Activated gamma-delta T cell treated with anti-CD3 and anti-CD28 coated beads, Interleukin-2, amount 50 U/mL, for 16 hours (primary cell): ENCODE measurements at regions not wholly inside any gene's neighbourhood (a gene's known extent, or its start where the extent isn't known, plus 50 kb on each side); places are given as distances from the start of the nearest gene placed in this dataset.
"Not testable (repeated sequence)": the region's sequence is repeated elsewhere in the genome, so short reads cannot be mapped to it uniquely, and the experiment has no call there.

Experiments used
- DNase-seq: peaks from one replicate; pipeline ENCODE4 v3.0.0-alpha.2; 2020; ENCODE audit warnings: low read depth

GRCh38 chr12:123061441-123062205, 81.1 kb downstream of the ARL6IP4 start:
- no peak for DNase-seq

GRCh38 chr12:123059500-123059899, 79.0 kb downstream of the ARL6IP4 start:
- DNase-seq, result no peak

DNA sequence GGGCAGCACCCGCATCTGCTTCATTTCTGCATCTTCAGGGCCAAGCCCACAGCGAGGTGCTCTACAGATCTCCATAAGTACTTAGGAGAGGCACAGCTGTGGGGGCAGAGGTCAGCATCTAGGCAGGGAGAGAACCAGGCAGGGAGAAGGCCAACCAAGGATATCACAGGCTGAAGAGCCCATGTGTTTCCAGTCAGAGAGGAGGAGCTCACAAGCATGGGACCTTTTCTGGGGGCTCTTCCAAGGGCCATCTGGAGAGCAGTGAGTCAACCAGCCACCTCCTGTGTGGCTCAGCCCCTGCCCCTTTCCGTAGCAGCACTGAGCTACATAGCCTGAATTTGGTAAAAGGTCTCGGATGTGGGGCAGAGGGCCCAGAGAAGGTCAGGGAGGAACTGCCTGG, 78.5 kb downstream of the ARL6IP4 start:
- DNase-seq, result no peak

GRCh38 chr12:123058481-123058880, 78.0 kb downstream of the ARL6IP4 start:
- DNase-seq, result no peak

GRCh38 chr12:123057513-123058265, 77.2 kb downstream of the ARL6IP4 start:
- DNase-seq, result no peak

DNA sequence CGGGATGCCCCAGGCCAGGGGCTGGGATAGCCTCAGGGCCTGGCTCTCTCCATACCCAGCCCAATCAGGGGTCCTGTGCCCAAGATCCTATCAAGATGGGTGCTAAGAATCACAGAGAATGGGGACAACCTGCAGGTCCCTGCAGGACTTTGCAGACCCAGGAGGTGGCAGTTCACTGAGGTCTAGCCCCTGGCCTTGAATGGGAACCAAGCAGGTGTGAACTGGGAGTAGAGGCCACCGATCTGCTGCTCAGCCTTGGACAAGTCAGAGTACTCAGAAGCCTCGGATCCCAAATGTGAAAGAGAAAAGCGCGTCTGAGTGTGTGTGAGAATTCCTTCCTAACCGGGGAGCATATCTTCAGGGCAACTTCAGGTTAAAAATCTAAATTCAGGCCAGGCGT, 76.2 kb downstream of the ARL6IP4 start:
- DNase-seq, result no peak

DNA sequence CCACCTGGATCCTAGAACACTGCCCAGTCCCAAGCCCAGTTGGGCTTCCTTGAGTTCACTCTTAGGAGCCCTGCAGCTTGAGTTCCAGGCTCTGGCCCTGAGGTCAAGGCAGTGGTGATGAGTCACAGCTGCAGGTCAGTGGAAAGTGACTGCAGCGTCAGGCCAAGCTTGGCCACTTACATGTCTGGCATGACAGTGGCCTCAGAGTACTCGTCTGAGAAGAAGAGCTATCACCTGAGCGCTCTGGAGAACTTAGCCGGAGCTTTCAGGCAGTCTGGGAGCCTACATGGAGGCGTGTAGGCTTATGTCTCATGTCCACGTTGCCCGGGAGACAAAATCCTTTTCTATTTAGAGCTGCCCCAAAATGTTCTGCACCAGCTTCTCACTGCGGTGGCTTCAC, 75.6 kb downstream of the ARL6IP4 start:
- DNase-seq, result no peak

- DNase-seq, result no peak
Observed at GRCh38 chr12:123055281-123055766, 74.8 kb downstream of the ARL6IP4 start.

DNA sequence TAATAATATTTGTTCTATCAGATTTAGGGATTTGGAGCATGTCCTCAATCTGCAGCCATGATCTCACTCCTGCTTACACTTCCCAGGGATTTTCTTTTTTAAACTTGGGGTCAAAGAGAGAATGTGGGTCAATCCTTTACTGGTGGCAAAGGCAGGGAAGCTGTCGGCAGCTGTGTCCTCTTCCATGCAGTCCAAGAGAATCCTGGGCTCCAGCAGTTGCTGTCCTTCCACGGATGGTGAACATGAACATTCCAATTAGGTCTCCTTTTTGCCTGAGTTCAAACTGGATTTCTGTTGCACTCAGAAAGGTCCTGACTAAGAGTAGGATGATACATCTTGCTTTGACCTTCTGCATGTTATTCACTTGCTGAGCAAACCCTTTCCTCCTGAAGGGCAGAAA, 73.9 kb downstream of the ARL6IP4 start:
- no peak for DNase-seq

DNA sequence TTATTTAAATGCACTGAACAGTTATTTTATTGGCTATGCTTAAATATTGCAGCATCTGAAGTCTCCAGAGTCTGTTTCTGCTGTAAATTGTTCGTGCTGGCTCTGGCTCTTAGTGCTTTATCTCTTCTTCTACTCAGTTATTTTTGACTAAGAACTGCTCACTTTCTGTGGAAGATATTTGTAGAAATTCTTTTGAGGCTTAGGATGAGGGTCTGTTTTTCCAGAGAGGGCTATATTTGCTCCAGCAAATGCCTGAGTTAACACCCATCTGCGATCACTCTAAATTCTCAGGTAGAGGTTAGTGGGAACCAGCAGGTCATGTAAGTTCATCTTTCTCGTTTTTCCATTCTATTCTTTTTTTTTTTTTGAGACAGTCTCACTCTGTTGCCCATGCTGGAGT, 71.1 kb downstream of the ARL6IP4 start:
- DNase-seq, result no peak

- no peak for DNase-seq
Observed at GRCh38 chr12:123050913-123051312, 70.4 kb downstream of the ARL6IP4 start.

DNA sequence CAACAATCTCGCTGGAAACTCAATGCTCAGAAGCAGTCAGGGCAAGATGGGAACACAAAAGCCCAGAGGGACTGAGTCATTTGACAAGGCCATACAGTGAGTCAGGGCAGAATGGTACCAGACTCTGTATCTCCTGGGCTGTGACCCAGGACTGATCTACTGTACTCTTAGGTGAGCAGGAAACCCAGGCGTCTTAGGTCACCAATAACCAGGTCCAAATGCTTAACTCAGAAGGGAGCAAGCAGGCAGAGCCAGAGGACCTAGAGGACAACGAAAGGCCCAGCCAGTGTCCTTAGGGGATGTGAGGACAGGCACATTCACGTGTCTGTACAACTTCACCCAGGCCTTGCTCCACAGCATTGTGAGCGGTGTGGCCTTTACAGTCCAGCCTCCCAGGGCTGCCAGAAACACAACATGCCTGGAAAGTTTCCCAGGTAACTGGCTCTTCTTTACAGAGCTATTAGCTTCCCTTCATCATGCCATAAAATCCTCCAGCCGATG, 69.9 kb downstream of the ARL6IP4 start:
- no peak for DNase-seq

- DNase-seq, result no peak
Observed at GRCh38 chr12:123049398-123050240, 69.1 kb downstream of the ARL6IP4 start.

GRCh38 chr12:123047892-123048291, 67.4 kb downstream of the ARL6IP4 start:
- DNase-seq, result not testable (repeated sequence)

- no peak for DNase-seq
Observed at GRCh38 chr12:123047289-123047688, 66.8 kb downstream of the ARL6IP4 start.

DNA sequence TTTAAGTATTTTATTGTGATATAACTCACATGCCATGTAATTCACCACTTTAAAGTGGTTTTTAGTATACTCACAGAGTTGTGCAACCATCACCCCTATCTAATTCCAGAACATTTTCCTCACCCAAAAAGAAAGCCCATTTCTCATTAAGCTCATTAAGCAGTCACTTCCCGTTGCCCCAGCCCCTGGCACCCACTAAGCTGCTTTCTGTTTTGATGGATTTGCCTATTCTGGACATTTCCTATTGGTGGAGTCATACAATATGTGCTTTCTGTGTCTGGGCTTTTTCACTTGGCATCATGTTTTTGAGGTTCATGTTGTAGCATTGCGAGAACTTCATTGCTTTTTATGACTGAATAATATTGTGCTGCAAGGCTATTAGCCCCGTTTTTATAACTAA, 66.0 kb downstream of the ARL6IP4 start:
- no peak for DNase-seq

DNA sequence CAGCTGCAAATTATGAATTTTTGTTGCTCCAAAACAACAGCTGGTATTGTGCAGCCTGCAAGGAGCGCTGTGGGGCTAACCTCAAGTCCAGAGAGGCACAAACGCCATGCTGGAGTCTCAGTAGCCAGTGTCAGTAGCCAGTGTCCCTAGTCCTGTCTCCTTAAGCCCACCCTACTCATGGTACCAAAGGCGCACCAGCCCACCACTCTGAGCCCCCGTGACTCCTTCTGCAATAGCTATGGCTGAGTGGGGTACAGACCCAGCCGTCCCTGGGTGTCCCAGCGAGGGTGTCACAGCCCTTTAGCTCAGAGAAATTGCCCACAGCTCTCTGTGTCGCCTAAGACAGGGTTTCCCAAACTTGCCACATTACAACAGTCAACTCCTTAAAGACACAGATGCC, 65.2 kb downstream of the ARL6IP4 start:
- no peak for DNase-seq

GRCh38 chr12:123044351-123044750, 63.9 kb downstream of the ARL6IP4 start:
- no peak for DNase-seq

DNA sequence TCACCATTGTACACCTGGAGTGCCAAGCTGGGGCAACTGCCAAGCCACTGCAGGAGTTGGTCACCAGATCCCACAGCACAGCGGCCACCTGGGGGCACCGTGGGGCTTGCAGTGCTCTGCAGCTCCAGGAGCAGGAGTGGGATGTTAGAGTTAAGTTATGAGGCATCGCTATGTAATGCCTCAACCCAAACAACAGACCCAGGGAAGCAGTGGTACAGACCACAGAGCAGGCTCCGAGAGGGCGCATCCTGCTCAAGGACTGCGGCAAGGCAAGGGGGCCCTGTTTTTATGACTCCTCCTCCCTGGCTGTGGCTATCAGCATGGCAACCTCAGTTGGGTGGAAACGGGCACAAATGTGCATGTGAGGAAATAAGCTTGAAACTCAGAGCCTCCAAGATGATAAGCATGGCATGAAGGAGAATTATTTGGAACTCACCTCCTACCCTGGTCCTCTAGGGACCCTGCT, 63.1 kb downstream of the ARL6IP4 start:
- peak; percentile 60 for DNase-seq

DNA sequence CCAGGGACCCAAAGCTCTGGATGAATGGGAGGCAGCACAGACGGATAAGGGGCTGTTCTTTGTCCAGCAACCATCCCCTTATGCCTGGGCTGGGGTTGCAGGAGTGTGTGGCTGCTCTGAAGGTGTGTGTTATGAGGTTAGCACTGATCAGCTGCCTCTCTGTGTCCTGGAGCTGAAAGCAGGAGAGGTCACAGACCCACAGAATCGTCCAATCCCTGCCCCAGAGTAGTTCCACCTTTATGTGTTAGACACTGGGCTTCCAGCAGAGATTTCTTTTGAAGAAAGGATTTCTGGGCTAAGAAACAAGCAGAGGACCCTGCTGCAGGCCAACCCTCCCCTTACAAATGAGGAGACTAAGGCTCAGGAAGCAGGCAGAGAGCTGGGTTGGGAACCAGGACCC, 62.4 kb downstream of the ARL6IP4 start:
- DNase-seq, result no peak

GRCh38 chr12:123041811-123042655, 61.6 kb downstream of the ARL6IP4 start:
- no peak for DNase-seq
